OCI-LY7 (cell line): ENCODE measurements at regions not wholly inside any gene's neighbourhood (a gene's known extent, or its start where the extent isn't known, plus 50 kb on each side); places are given as distances from the start of the nearest gene placed in this dataset.

Experiments
- BruUV-seq: library from RNA; stranded (reverse); fragments of 400-500 nt; replicated peaks from 2 replicates; lab custom pipeline; 2021; lab: Mats Ljungman, UMichigan
- CTCF ChIA-PET: fragments of 300-600 bp; sonication (Branson Sonifier 250); formaldehyde crosslinking; loops from one replicate; lab custom pipeline; 2022; ENCODE audit warnings: antibody characterized with exemption; ENCODE audit not compliant: unreplicated experiment; lab: Charles Lee
- POLR2A ChIA-PET: fragments of 300-600 bp; sonication (Branson Sonifier 250); formaldehyde crosslinking; loops from one replicate; lab custom pipeline; 2022; ENCODE audit warnings: antibody characterized with exemption; lab: Charles Lee
- DNase-seq: peaks from one replicate; pipeline ENCODE4 v3.0.0-alpha.2; 2015; ENCODE audit warnings: low spot score
- H2AFZ ChIP-seq: fragments of 200-600 bp; sonication (generic), shearing (Covaris generic); 2 replicates; pipeline ENCODE4 v1.6.1; 2014; ENCODE audit warnings: mild to moderate bottlenecking, antibody characterized with exemption, low read length, moderate library complexity
- H3K27ac ChIP-seq: fragments of 200-600 bp; sonication (generic); 2 replicates; pipeline ENCODE4 v1.5.1; 2014; ENCODE audit warnings: mixed run types, low read depth, mild to moderate bottlenecking, moderate library complexity, low read length, inconsistent platforms; ENCODE audit not compliant: poor library complexity, severe bottlenecking
- H3K36me3 ChIP-seq: fragments of 200-600 bp; sonication (generic); 2 replicates; pipeline ENCODE4 v1.6.1; 2014; ENCODE audit warnings: mild to moderate bottlenecking, antibody characterized with exemption, low read length, moderate library complexity, mixed read lengths; ENCODE audit not compliant: insufficient read depth
- H3K4me1 ChIP-seq: fragments of 200-600 bp; sonication (generic); 2 replicates; pipeline ENCODE4 v1.5.1; 2014; ENCODE audit warnings: mild to moderate bottlenecking, low read length; ENCODE audit not compliant: insufficient read depth, poor library complexity, severe bottlenecking
- H3K4me2 ChIP-seq: fragments of 200-600 bp; sonication (generic); 2 replicates; pipeline ENCODE4 v1.6.1; 2014; ENCODE audit warnings: mild to moderate bottlenecking, low read length
- H3K4me3 ChIP-seq: fragments of 200-600 bp; sonication (generic); 2 replicates; pipeline ENCODE4 v1.5.1; 2014; ENCODE audit warnings: mild to moderate bottlenecking, low read depth, low read length; ENCODE audit not compliant: poor library complexity, severe bottlenecking
- H3K79me2 ChIP-seq: fragments of 200-600 bp; sonication (generic); 2 replicates; pipeline ENCODE4 v1.6.1; 2016; ENCODE audit warnings: low read depth, mild to moderate bottlenecking, low read length, moderate library complexity, mixed read lengths; ENCODE audit not compliant: insufficient read depth
- H3K9me2 ChIP-seq: fragments of 200-600 bp; sonication (generic); 2 replicates; pipeline ENCODE4 v1.6.1; 2016; ENCODE audit warnings: mild to moderate bottlenecking, low read length, mixed read lengths; ENCODE audit not compliant: insufficient read depth
- H3K9me3 ChIP-seq: fragments of 200-600 bp; sonication (generic); 2 replicates; pipeline ENCODE4 v1.6.1; 2014; ENCODE audit warnings: mild to moderate bottlenecking, mixed run types, low read length, mixed read lengths
- H4K20me1 ChIP-seq: fragments of 200-600 bp; sonication (generic); 2 replicates; pipeline ENCODE4 v1.6.1; 2014; ENCODE audit warnings: mild to moderate bottlenecking, antibody characterized with exemption, low read length, moderate library complexity, mixed read lengths; ENCODE audit not compliant: insufficient read depth
- EZH2phosphoT487 ChIP-seq: fragments of 200-600 bp; sonication (generic); IDR thresholded peaks from 2 replicates; pipeline ENCODE4 v1.6.1; 2018; ENCODE audit warnings: low read depth, borderline replicate concordance, mild to moderate bottlenecking, mixed run types, antibody characterized with exemption, low read length, moderate library complexity, mixed read lengths
- intact Hi-C: fragments of 100-400 bp; cut with micrococcal nuclease; formaldehyde crosslinking; loops from one replicate; pipeline ENCODE4 v1.10.0; 2022; ENCODE audit not compliant: unreplicated experiment
- TF ChIP-seq, protein P1 (sequence below): fragments of 200-600 bp; sonication (generic); conservative IDR thresholded peaks from 2 replicates; pipeline ENCODE4 v1.5.1; 2014; ENCODE audit warnings: mild to moderate bottlenecking, antibody characterized with exemption, low read length, moderate library complexity, mixed read lengths

GRCh38 chr1:87225171-87225570 lies 103.5 kb upstream of the LMO4 start:
- no TSS peak for BruUV-seq
- DNase-seq, result no peak
- Histone ChIP-seq H3K36me3 (no peaks in the 10 kb centered on the region), H2AFZ (no peak overlapping the region), H4K20me1 (no peaks in the 10 kb centered on the region), H3K9me2 (no peaks in the 10 kb centered on the region), H3K9me3 (no peaks in the 10 kb centered on the region), H3K4me3 (no peak overlapping the region), H3K27ac (no peak overlapping the region), H3K79me2 (no peaks in the 10 kb centered on the region), H3K4me2 (no peak overlapping the region), H3K4me1 (no peaks in the 10 kb centered on the region)
- intact Hi-C loops, result no loop called here
- ChIA-PET CTCF (no interaction called here), POLR2A (no interaction called here)
- TF ChIP-seq, protein P1, sequence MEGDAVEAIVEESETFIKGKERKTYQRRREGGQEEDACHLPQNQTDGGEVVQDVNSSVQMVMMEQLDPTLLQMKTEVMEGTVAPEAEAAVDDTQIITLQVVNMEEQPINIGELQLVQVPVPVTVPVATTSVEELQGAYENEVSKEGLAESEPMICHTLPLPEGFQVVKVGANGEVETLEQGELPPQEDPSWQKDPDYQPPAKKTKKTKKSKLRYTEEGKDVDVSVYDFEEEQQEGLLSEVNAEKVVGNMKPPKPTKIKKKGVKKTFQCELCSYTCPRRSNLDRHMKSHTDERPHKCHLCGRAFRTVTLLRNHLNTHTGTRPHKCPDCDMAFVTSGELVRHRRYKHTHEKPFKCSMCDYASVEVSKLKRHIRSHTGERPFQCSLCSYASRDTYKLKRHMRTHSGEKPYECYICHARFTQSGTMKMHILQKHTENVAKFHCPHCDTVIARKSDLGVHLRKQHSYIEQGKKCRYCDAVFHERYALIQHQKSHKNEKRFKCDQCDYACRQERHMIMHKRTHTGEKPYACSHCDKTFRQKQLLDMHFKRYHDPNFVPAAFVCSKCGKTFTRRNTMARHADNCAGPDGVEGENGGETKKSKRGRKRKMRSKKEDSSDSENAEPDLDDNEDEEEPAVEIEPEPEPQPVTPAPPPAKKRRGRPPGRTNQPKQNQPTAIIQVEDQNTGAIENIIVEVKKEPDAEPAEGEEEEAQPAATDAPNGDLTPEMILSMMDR, result no peak
- no peak for TF ChIP-seq EZH2phosphoT487

DNA sequence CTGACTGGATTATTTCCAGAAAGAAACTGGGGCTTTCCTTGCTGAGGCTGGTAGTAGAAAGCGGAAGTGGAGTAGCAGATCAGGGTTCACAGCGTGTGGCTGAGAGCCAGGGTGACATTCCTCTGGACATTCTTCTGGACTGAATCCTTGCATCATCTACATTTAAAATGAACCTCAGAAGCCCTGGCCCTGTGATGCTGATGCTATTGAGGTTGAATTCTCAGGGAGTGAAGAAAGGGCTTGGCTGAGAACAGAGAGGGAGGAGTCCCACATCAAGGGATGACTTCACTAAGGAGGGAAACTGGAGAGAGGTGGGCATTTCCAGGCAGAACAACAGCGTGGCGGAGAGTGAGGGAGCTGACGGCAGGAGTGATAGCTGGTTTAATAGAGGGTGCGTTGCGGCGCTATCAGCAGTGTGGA lies 102.3 kb upstream of the LMO4 start:
- H2AFZ ChIP-seq, result no peak overlapping the region
- intact Hi-C loops, result no loop called here

GRCh38 chr1:87227651-87228050 lies 101.0 kb upstream of the LMO4 start:
- ChIA-PET POLR2A (interaction anchor here (0.6 kb wide), 1 partner anchor 65 kb away, joined by 3 read pairs; no protein-coding TSS in a partner anchor), CTCF (no interaction called here)
- Histone ChIP-seq H3K4me1 (no peaks in the 10 kb centered on the region), H3K79me2 (no peaks in the 10 kb centered on the region), H3K4me2 (no peak overlapping the region), H3K36me3 (no peaks in the 10 kb centered on the region), H3K9me3 (no peaks in the 10 kb centered on the region), H3K9me2 (no peaks in the 10 kb centered on the region), H4K20me1 (no peaks in the 10 kb centered on the region), H3K27ac (no peak overlapping the region), H3K4me3 (no peak overlapping the region), H2AFZ (no peak overlapping the region)
- no peak for TF ChIP-seq EZH2phosphoT487
- TF ChIP-seq, protein P1, result no peak
- DNase-seq, result no peak
- BruUV-seq, result no TSS peak
- intact Hi-C loops, result no loop called here

More for the DNA sequence above, 102.3 kb upstream of the LMO4 start:
- TF ChIP-seq EZH2phosphoT487, result no peak
- TF ChIP-seq, protein P1, result no peak
- Histone ChIP-seq H3K79me2 (no peaks in the 10 kb centered on the region), H3K27ac (no peak overlapping the region), H3K36me3 (no peaks in the 10 kb centered on the region), H3K9me2 (no peaks in the 10 kb centered on the region), H3K4me2 (no peak overlapping the region), H3K9me3 (no peaks in the 10 kb centered on the region), H4K20me1 (no peaks in the 10 kb centered on the region), H3K4me3 (no peak overlapping the region), H3K4me1 (no peaks in the 10 kb centered on the region)
- DNase-seq, result no peak
- POLR2A ChIA-PET, result no interaction called here
- BruUV-seq, result no TSS peak
- CTCF ChIA-PET, result no interaction called here
